ENCODE measurements at regions not wholly inside any gene's neighbourhood (a gene's known extent, or its start where the extent isn't known, plus 50 kb on each side); places are given as distances from the start of the nearest gene placed in this dataset.

GRCh38 chr2:66850376-66850775 is 415.5 kb downstream of the MEIS1 start:
- DNase-seq = no peak

- no peak for DNase-seq
Measured at GRCh38 chr2:66851449-66851872, 416.5 kb downstream of the MEIS1 start.

- no peak for DNase-seq
Measured at GRCh38 chr2:66852953-66853352, 418.0 kb downstream of the MEIS1 start.

- DNase-seq = no peak
Measured at GRCh38 chr2:66853585-66853984, 418.7 kb downstream of the MEIS1 start.

- no peak for DNase-seq
Measured at GRCh38 chr2:66854298-66854697, 419.4 kb downstream of the MEIS1 start.

GRCh38 chr2:66862885-66863650 is 428.1 kb downstream of the MEIS1 start:
- no peak for DNase-seq

GRCh38 chr2:66865161-66865560 is 430.2 kb downstream of the MEIS1 start:
- no peak for DNase-seq

- DNase-seq = no peak
Measured at GRCh38 chr2:66866331-66867062, 431.6 kb downstream of the MEIS1 start.

- DNase-seq = no peak
Measured at GRCh38 chr2:66867063-66867441, 432.1 kb downstream of the MEIS1 start.

GRCh38 chr2:66869076-66869475 is 434.2 kb downstream of the MEIS1 start:
- DNase-seq = no peak

GRCh38 chr2:66872081-66872985 is 437.4 kb downstream of the MEIS1 start:
- DNase-seq = no peak

GRCh38 chr2:66872986-66873754 is 438.2 kb downstream of the MEIS1 start:
- DNase-seq = no peak

- DNase-seq = no peak
Measured at GRCh38 chr2:66874411-66874810, 439.5 kb downstream of the MEIS1 start.

GRCh38 chr2:66875941-66876462 is 441.1 kb downstream of the MEIS1 start:
- no peak for DNase-seq

GRCh38 chr2:66885775-66886383 is 451.0 kb downstream of the MEIS1 start:
- DNase-seq = no peak

GRCh38 chr2:66888246-66888645 is 453.3 kb downstream of the MEIS1 start:
- no peak for DNase-seq

- no peak for DNase-seq
Measured at GRCh38 chr2:66888791-66889631, 454.1 kb downstream of the MEIS1 start.

GRCh38 chr2:66889632-66889882 is 454.6 kb downstream of the MEIS1 start:
- no peak for DNase-seq

GRCh38 chr2:66890166-66890742 is 455.3 kb downstream of the MEIS1 start:
- no peak for DNase-seq

- DNase-seq = no peak
Measured at GRCh38 chr2:66895206-66895605, 460.3 kb downstream of the MEIS1 start.

- no peak for DNase-seq
Measured at GRCh38 chr2:66896131-66896530, 461.2 kb downstream of the MEIS1 start.

Measured in cerebellar nuclear complex (tissue), 1 donor.